Ascending aorta (tissue), 2 donors: ENCODE measurements at regions not wholly inside any gene's neighbourhood (a gene's known extent, or its start where the extent isn't known, plus 50 kb on each side); places are given as distances from the start of the nearest gene placed in this dataset.

ENCODE experiments used
- DNase-seq, 2 donors: peaks; one replicate each; pipeline ENCODE4 v3.0.0-alpha.2; 2019; ENCODE audit warnings: low spot score in 2 of 2
- H3K27ac ChIP-seq, 2 donors: fragments of 200-600 bp; sonication (generic); one replicate each; pipeline ENCODE4 v1.5.1; 2016 to 2017; ENCODE audit warnings: mild to moderate bottlenecking in 1 of 2
- H3K27me3 ChIP-seq: fragments of 200-600 bp; sonication (generic); one replicate; pipeline ENCODE4 v1.5.1; 2017
- H3K36me3 ChIP-seq, 2 donors: fragments of 200-600 bp; sonication (generic); one replicate each; pipeline ENCODE4 v1.5.1; 2016
- H3K4me1 ChIP-seq, 2 donors: fragments of 200-600 bp; sonication (generic); one replicate each; pipeline ENCODE4 v1.5.1; 2016 to 2017; ENCODE audit warnings: mild to moderate bottlenecking in 1 of 2
- H3K4me3 ChIP-seq, 2 donors: fragments of 200-600 bp; sonication (generic); one replicate each; pipeline ENCODE4 v1.5.1; 2016 to 2017; ENCODE audit warnings: mild to moderate bottlenecking in 1 of 2
- H3K9me3 ChIP-seq, 2 donors: fragments of 200-600 bp; sonication (generic); one replicate each; pipeline ENCODE4 v1.5.1; 2016
- CTCF ChIP-seq, 3 experiments: fragments of 200-600 bp in 2 of 3; fragments of 450-650 bp in 1 of 3; sonication (generic) in 2 of 3; IDR thresholded peaks; one replicate each; pipeline ENCODE4 v1.5.1; 2016 to 2019; ENCODE audit warnings: antibody characterized with exemption in 3 of 3, mild to moderate bottlenecking in 1 of 3, moderate library complexity in 1 of 3
- intact Hi-C: fragments of 100-400 bp; cut with DNase I; formaldehyde crosslinking; loops from one replicate; pipeline ENCODE4 v1.15.1; 2023

GRCh38 chr20:55291261-55291660 is 714.1 kb downstream of the CBLN4 start:
- TF ChIP-seq CTCF (IDR thresholded peaks at IDR 0.05) = no peak
- no peak overlapping the region for H3K27ac ChIP-seq
- H3K27me3 ChIP-seq = no peaks in the 10 kb centered on the region
- no peak for DNase-seq
- H3K9me3 ChIP-seq = no peaks in the 10 kb centered on the region
- H3K36me3 ChIP-seq = no peaks in the 10 kb centered on the region
- H3K4me3 ChIP-seq = no peak overlapping the region
- intact Hi-C loops = no loop called here
- no peaks in the 10 kb centered on the region for H3K4me1 ChIP-seq

- intact Hi-C loops = no loop called here
- no peak for TF ChIP-seq CTCF (IDR thresholded peaks at IDR 0.05)
- Histone ChIP-seq H3K27ac (no peak overlapping the region), H3K9me3 (no peaks in the 10 kb centered on the region), H3K36me3 (no peaks in the 10 kb centered on the region), H3K4me1 (no peaks in the 10 kb centered on the region), H3K4me3 (no peak overlapping the region), H3K27me3 (no peaks in the 10 kb centered on the region)
- no peak for DNase-seq
These were observed 721.4 kb downstream of the CBLN4 start for GRCh38 chr20:55283889-55284288.

- H3K9me3 ChIP-seq = no peaks in the 10 kb centered on the region
- intact Hi-C loops = no loop called here
- no peaks in the 10 kb centered on the region for H3K36me3 ChIP-seq
- no peaks in the 10 kb centered on the region for H3K27me3 ChIP-seq
- DNase-seq = no peak
- no peaks in the 10 kb centered on the region for H3K4me1 ChIP-seq
- H3K27ac ChIP-seq = no peak overlapping the region
- no peak overlapping the region for H3K4me3 ChIP-seq
- no peak for TF ChIP-seq CTCF (IDR thresholded peaks at IDR 0.05)
These were observed 732.2 kb downstream of the CBLN4 start for GRCh38 chr20:55273149-55273548.

GRCh38 chr20:55271371-55271770 is 733.9 kb downstream of the CBLN4 start:
- Histone ChIP-seq H3K4me3 (no peak overlapping the region), H3K4me1 (no peaks in the 10 kb centered on the region), H3K27me3 (no peaks in the 10 kb centered on the region), H3K9me3 (no peaks in the 10 kb centered on the region), H3K36me3 (no peaks in the 10 kb centered on the region), H3K27ac (no peak overlapping the region)
- intact Hi-C loops = no loop called here
- no peak for DNase-seq
- TF ChIP-seq CTCF (IDR thresholded peaks at IDR 0.05) = no peak

- Histone ChIP-seq H3K27me3 (no peaks in the 10 kb centered on the region), H3K36me3 (no peaks in the 10 kb centered on the region), H3K4me3 (no peak overlapping the region), H3K4me1 (no peaks in the 10 kb centered on the region), H3K9me3 (no peaks in the 10 kb centered on the region), H3K27ac (no peak overlapping the region)
- intact Hi-C loops = no loop called here
- no peak for TF ChIP-seq CTCF (IDR thresholded peaks at IDR 0.05)
- no peak for DNase-seq
These were observed 735.4 kb downstream of the CBLN4 start for GRCh38 chr20:55269913-55270312.

- intact Hi-C loops = no loop called here
- TF ChIP-seq CTCF (IDR thresholded peaks at IDR 0.05) = no peak
- H3K36me3 ChIP-seq = no peaks in the 10 kb centered on the region
- H3K9me3 ChIP-seq = no peaks in the 10 kb centered on the region
- H3K27ac ChIP-seq = no peak overlapping the region
- H3K4me1 ChIP-seq = no peaks in the 10 kb centered on the region
- H3K27me3 ChIP-seq = no peaks in the 10 kb centered on the region
- DNase-seq = no peak
- H3K4me3 ChIP-seq = no peak overlapping the region
These were observed 739.0 kb downstream of the CBLN4 start for GRCh38 chr20:55266361-55266760.
